ENCODE measurements at regions not wholly inside any gene's neighbourhood (a gene's known extent, or its start where the extent isn't known, plus 50 kb on each side); places are given as distances from the start of the nearest gene placed in this dataset.

DNA sequence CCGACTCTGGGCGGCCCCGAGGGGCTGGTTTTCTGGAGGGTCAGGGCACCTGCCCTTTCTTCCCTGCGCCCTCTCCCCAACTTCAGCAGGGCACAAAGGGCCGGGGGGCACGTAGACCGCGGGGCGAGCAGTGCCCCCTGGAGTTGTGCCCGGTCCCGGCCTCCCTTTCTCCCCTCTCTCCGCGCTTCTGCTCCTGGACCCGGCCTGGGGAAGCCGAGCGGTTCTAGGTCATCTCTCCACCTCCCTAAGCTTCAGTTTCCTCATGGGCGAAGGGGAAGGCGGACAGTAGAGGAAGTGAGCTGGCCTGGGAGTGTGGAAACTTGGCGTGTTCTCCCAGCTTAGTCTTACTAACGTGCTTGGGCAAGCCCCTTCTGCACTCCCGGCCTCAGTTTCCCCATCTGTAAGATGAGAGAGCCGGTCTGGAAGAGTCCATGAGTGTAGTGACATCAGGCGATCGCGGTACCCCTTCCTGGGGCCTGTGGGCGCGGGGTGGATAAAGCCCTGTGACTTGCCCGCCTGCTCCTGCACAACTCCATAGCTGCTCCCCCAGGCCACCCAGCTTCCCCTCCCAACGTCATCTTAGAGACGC, 158.6 kb upstream of the PARP11 start:
- Histone ChIP-seq H3K79me2 (ENCODE audit: insufficient read depth, low read depth) (no peaks in the 10 kb centered on the region), H3K4me3 (IDR thresholded peaks at IDR 0.05; ENCODE audit: insufficient read depth, low read depth, low read length) (no peak overlapping the region), H3K4me1 (ENCODE audit: low read depth, poor library complexity, severe bottlenecking) (no peaks in the 10 kb centered on the region), H3K9ac (no peak overlapping the region), H4K20me1 (ENCODE audit: insufficient read depth) (no peaks in the 10 kb centered on the region), H3K27ac (no peak overlapping the region), H3K4me2 (no peak overlapping the region), H3K27me3 (ENCODE audit: insufficient read depth, low read depth) (no peaks in the 10 kb centered on the region), H3K36me3 (ENCODE audit: insufficient read depth) (no peaks in the 10 kb centered on the region), H2AFZ (ENCODE audit: low read depth) (no peak overlapping the region)
- TF ChIP-seq, protein P1, sequence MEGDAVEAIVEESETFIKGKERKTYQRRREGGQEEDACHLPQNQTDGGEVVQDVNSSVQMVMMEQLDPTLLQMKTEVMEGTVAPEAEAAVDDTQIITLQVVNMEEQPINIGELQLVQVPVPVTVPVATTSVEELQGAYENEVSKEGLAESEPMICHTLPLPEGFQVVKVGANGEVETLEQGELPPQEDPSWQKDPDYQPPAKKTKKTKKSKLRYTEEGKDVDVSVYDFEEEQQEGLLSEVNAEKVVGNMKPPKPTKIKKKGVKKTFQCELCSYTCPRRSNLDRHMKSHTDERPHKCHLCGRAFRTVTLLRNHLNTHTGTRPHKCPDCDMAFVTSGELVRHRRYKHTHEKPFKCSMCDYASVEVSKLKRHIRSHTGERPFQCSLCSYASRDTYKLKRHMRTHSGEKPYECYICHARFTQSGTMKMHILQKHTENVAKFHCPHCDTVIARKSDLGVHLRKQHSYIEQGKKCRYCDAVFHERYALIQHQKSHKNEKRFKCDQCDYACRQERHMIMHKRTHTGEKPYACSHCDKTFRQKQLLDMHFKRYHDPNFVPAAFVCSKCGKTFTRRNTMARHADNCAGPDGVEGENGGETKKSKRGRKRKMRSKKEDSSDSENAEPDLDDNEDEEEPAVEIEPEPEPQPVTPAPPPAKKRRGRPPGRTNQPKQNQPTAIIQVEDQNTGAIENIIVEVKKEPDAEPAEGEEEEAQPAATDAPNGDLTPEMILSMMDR (conservative IDR thresholded peaks at IDR 0.05; ENCODE audit: low read depth, low read length), result no peak

DNA sequence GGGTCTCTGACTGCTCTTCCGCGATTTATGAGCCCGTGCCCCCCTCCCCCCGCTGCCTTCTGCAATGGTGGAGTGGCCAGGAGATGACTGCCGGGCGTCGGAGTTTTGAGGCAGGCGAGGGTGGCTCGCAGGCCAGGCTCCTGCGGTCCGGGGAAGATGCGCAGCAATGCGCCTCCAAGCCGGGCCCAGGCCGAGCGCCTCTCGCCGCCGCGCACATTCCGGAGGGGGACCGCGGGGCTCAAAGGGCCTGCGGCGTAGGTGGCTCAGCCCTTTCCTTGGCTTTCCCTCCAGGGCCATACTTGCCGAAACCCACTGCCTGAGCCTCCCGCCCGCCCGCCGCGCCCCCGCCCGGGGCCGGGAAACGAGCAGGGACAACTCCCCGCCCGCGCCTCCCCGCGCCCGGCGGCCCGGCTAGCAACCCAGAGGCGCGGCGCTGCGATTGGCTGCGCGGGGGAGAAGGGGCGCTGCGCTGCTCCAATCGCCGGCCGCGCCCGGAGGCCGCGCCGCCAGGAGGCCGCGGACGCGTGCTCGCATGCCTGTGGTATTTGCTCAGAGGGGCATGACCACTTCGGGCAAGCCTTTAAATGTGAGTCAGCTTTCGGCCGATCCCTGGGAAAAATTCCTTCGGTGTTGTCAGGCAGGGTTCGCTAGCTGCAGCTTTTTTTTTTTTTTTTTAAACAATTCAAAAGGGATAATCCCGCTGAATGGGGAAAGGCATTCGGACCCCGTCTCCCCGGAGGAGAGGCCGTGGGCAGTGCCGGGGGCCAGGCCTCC, 157.9 kb upstream of the PARP11 start:
- no peak overlapping the region for H3K9ac ChIP-seq
- no peaks in the 10 kb centered on the region for H3K36me3 ChIP-seq (ENCODE audit: insufficient read depth)
- no peaks in the 10 kb centered on the region for H3K79me2 ChIP-seq (ENCODE audit: insufficient read depth, low read depth)
- H3K4me1 ChIP-seq (ENCODE audit: low read depth, poor library complexity, severe bottlenecking), result no peaks in the 10 kb centered on the region
- no peak overlapping the region for H3K4me2 ChIP-seq
- H3K4me3 ChIP-seq (IDR thresholded peaks at IDR 0.05; ENCODE audit: insufficient read depth, low read depth, low read length), result no peak overlapping the region
- no peak overlapping the region for H2AFZ ChIP-seq (ENCODE audit: low read depth)
- no peaks in the 10 kb centered on the region for H3K27me3 ChIP-seq (ENCODE audit: insufficient read depth, low read depth)
- no peak overlapping the region for H3K27ac ChIP-seq
- H4K20me1 ChIP-seq (ENCODE audit: insufficient read depth), result no peaks in the 10 kb centered on the region
- TF ChIP-seq, protein P1 (conservative IDR thresholded peaks at IDR 0.05; ENCODE audit: low read depth, low read length), result no peak

DNA sequence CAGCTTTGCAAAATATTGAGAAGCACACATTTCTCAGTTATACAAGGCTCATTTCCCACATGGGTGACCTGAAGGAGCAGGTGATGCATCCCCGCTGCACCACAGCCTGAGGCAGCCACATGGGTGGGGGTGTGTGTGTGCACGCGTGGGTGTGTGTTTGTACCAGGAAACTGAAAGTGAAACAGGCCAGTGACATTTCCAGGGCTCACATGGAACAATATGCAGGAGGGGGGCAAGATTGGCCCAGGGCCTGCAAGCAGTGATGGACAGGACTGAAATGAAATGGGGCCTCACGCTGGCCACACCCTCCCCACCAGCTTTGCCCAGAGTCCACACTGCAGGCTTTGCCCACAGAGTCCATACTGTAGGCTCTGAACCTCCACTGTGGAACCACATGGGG, 154.2 kb upstream of the PARP11 start:
- no peak overlapping the region for H3K27ac ChIP-seq
- H4K20me1 ChIP-seq (ENCODE audit: insufficient read depth), result no peaks in the 10 kb centered on the region
- H3K4me3 ChIP-seq (IDR thresholded peaks at IDR 0.05; ENCODE audit: insufficient read depth, low read depth, low read length), result no peak overlapping the region
- no peaks in the 10 kb centered on the region for H3K79me2 ChIP-seq (ENCODE audit: insufficient read depth, low read depth)
- H3K4me2 ChIP-seq, result no peak overlapping the region
- no peak overlapping the region for H2AFZ ChIP-seq (ENCODE audit: low read depth)
- no peaks in the 10 kb centered on the region for H3K4me1 ChIP-seq (ENCODE audit: low read depth, poor library complexity, severe bottlenecking)
- no peaks in the 10 kb centered on the region for H3K27me3 ChIP-seq (ENCODE audit: insufficient read depth, low read depth)
- no peak overlapping the region for H3K9ac ChIP-seq
- TF ChIP-seq, protein P1 (conservative IDR thresholded peaks at IDR 0.05; ENCODE audit: low read depth, low read length), result no peak
- no peaks in the 10 kb centered on the region for H3K36me3 ChIP-seq (ENCODE audit: insufficient read depth)

DNA sequence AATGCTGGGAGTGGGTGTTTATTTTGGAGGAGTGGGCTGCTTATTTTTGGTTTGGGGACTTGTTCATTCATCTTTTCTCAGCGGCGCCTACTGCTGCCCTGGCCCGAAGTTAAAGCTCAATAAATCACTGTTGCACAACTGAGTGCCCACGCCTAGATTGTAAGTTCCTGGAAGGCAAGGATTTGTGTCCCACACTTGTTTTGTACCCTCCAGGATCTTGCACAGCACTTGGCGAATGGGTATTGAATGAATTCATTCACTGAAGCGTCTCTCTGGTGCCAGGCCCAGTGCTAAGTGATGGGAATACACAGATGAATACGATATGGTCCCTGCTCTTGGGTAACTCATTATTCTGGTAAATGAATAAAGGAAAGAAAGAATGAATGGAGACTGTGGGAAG, 153.3 kb upstream of the PARP11 start:
- H3K27me3 ChIP-seq (ENCODE audit: insufficient read depth, low read depth), result no peaks in the 10 kb centered on the region
- no peaks in the 10 kb centered on the region for H3K79me2 ChIP-seq (ENCODE audit: insufficient read depth, low read depth)
- H3K4me2 ChIP-seq, result no peak overlapping the region
- no peak overlapping the region for H3K27ac ChIP-seq
- H2AFZ ChIP-seq (ENCODE audit: low read depth), result no peak overlapping the region
- TF ChIP-seq, protein P1 (conservative IDR thresholded peaks at IDR 0.05; ENCODE audit: low read depth, low read length), result no peak
- no peaks in the 10 kb centered on the region for H3K36me3 ChIP-seq (ENCODE audit: insufficient read depth)
- no peaks in the 10 kb centered on the region for H3K4me1 ChIP-seq (ENCODE audit: low read depth, poor library complexity, severe bottlenecking)
- no peaks in the 10 kb centered on the region for H4K20me1 ChIP-seq (ENCODE audit: insufficient read depth)
- no peak overlapping the region for H3K9ac ChIP-seq
- no peak overlapping the region for H3K4me3 ChIP-seq (IDR thresholded peaks at IDR 0.05; ENCODE audit: insufficient read depth, low read depth, low read length)

Measured in KMS-11 (cell line).